Stimulated activated CD4-positive, alpha-beta T cell treated with anti-CD3 and anti-CD28 coated beads, Interleukin-12 subunit alpha, Interleukin-12 subunit beta, amount 100 ng/mL, for 4 hours (primary cell): ENCODE measurements at regions not wholly inside any gene's neighbourhood (a gene's known extent, or its start where the extent isn't known, plus 50 kb on each side); places are given as distances from the start of the nearest gene placed in this dataset.

Experiments
- DNase-seq: peaks from one replicate; pipeline ENCODE4 v3.0.0-alpha.2; 2020

DNA sequence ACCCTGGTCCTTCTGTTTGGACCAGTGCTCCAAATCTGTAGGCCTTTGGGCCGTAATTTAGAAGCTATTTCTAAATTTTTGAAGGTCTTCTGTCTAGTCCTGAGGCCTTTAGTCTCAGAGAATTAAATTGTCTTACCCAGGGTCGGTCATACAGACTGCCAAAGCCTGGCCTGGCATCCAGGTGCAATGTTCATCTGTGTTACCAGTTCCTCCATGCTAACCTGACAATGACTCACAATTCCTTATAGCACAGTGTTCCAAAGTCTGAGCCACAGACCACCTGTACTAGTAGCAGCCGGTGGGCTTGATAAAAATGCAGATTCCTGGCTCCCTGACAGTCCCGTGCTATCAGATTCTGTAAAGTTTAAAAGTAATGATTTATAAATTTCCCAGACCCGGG, 77.7 kb upstream of the MAP4K3 start:
- DNase-seq, result no peak

DNA sequence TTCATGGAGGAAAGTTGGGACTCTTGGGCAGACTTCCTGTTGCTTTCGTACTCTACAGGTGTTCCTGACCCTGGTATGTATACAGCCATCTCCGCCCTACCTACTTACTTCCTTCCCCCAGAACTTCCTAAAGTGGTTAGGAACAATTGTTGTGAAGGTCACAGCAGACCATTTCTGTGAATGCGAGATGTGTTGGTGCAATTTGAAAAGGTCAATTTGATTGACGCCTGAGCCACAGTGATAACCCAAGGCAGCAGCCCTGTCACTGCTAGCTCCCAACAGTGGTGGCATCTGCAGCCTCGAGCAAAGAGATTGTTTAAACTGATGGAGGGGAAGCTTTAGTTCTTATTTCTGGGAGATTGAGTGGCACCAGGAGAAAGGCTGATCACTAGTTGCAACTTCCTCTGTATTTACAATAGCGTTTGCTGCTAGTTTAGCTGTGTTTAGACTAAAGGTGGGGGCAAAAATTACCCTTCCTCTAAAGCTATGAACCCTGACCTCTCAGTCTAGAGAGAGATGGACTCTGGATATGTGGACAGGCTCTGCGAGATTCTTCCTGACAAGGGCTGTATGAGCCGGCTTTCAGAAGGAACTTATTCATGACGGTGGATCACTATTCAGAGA, 78.3 kb upstream of the MAP4K3 start:
- no peak for DNase-seq

DNA sequence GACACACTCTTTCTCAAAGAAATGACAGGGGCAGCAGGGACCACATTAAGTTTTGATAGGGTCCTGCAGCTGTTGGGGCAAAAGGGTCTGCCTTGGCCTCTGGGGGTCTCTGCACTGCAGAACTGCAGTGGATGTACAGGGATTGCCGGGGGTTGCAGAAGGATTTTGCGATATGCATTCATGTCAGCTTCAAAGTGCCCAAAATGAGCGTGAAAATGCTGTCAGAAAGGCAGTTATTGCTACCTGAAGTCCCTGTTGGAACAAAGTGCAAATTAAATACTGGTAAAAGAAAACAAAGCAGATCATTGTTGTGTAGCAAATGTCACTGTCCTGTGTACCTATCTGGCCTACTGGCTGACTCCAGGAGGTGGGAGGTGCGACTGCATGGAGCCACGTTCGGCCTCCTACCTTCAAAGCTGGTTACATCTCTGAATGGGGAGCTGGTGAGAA, 78.8 kb upstream of the MAP4K3 start:
- no peak for DNase-seq

DNA sequence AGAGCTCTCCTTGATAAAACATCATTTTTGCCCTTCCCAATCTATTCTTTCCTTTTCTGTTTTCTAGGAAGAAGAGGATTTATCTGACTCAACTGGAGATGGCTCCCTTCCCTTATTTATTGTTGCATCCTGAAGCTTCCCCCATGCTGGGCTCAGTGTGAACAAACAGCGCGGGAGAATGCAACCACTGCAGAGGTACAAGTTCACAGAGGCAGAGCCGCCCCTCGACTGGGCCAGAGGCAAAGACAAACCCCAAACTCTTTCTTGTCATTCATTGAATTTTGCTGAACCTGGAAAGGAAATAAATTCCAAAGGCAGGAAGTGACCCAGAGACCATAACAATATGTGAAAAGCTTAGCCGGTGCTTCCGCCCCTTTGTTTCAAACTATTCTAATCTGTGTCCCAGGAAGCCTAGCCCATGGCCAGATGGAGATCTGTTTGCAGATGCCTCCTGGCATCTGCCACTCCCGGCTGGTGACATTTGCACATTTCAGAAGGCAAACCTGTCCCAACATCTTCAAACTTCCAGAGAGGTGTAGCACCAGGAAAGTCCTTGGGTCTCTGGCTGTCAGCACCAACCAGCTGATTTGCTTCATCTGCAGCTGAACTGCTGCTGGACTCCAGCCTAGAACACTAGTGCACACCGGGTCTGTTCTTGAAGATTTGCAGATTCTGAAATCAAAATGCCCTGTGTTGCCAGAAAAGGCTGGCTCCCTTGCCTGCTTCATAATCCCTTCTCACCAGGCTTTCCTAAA, 79.4 kb upstream of the MAP4K3 start:
- no peak for DNase-seq

DNA sequence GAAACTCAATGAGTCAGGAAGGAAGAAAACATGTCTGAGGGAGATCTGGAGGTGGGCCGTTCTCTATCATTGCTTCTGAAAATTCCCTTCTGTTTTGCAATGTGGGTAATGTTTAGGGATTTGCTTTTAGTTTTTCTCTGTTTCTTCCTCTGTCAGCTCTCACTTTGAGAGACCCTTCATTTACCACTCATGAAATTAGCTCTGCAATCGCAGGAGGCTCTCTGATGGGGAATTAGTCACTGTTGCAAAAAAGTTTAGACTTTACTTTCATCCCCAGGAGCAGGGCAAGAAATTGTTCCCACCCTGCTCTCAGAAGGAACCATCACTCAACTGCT, 80.0 kb upstream of the MAP4K3 start:
- DNase-seq, result no peak

DNA sequence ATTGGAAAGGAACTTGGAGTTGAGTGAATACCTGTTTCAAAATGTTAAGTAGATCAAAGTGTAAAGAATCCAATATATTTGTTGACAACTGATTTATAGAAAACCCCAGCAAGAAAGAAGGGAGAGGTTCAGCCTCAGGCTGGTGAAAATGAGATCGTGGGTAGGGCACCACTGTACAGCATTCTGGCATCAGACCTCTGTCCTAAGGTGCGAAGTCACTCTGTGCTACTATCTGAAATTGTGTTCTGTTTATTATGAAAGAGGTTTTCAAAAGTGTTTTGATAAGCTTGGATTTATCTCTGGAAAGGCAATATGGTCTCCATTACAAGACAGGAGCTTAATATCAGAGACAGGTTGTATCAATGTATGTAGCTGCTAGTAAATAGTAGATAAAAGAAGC, 80.5 kb upstream of the MAP4K3 start:
- DNase-seq, result no peak

DNA sequence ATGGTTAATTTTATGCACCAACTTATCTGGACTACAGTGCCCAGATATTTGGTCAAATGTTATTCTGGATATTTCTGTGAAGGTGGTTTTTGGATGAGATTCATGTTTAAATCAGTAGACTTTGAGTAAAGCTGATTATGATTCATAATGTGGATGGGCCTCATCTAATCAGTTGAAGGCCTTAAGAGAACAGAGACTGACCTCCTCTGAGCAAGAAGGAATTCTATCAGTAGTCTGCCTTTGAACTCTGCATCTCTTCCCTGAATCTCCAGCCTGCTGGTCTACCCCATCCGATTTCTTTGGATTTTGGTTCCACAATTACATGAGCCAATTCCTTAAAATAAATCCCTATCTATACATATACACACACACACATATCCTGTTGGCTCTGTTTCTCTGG, 82.8 kb upstream of the MAP4K3 start:
- DNase-seq, result no peak

DNA sequence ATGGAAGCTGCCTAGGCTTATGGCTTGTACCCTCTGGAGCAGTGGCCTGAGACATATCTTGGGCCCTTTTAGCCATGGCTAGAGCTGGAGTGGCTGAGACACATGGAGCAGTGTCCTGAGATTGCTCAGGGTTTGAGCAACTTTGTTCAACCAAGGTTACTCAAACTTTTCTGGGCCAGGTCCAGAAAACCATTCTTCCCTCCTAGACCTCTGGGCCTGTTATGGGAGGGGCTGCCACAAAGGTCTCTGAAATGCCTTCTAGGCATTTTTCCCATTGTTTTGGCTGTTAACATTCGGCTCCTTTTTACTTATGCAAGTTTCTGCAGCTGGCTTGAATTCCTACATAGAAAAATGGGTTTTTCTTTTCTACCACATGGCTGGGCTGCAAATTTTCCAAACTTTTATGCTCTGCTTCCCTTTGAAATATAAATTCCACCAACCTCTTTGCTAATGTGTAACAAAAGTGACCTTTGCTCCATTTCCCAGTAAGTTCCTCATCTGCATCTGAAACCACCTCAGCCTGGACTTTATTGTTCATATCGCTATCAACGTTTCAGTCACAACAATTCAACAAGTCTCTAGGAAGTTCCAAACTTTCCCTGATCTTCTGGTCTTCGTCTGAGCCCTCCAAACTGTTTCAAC, 84.9 kb upstream of the MAP4K3 start:
- DNase-seq, result no peak

DNA sequence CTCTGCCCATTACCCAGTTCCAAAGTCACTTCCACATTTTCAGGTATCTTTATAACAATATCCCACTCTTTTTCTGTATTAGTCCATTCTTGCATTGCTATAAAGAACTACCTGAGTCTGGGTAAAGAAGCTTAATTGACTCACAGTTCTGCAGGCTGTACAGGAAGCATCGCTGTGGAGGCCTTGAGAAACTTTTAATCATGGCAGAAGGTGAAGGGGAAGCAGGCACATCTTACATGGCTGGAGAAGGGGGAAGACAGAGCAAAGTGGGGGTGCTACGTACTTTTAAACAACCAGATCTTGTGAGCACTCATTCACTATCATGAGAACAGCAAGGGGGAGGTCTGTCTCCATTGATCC, 85.4 kb upstream of the MAP4K3 start:
- no peak for DNase-seq

DNA sequence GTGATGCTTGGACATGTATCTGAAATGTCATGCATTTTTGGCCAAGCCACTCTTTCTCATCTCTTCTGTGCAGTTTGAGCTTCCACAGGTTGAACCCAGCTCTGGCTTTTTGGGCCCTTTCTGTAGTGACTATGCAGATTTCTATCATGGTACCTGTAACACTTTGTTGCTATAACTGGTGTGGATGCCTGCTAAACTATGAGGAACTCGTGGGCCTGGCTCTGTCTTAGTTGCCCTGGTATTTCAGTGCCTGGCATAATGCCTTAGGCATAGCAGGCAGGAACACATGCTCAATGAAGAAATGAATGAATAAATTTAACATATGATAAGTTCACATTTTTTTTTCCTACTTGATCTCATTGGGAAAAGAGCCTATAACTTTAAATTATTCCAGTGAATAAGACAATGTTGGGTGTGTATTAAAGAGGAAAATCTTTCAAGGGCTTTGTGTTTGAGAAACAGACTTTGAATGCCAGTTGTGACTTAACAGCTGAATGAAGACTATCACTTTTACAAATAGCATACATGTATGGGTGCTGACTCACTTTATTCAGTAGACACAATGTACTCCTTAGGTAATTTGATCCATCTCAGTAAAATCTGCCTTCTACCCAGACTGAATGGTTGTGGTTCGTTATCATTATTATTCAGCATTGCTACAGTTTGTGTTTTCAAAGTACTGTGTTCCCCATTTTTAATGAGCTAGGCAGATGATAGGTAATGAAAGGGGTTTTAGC, 86.4 kb upstream of the MAP4K3 start:
- no peak for DNase-seq

DNA sequence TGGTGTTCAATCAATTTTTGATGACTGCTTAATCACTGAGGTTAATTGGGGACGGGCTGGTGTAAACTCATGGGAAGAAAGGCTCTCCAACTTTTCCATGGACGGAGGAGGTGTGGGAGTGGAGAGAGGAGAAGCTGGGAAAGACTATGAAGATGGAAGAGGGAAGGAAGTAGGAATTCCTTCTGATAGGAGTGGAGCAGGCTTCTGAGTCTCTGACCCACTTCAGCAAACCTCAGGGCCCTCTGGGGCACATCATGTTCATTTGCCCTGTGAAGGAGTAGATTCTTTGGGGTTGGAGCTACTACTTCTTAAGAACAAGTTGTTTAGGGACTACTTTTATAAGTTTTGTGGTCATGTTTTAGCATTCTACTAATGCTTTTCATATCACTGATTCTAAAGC, 87.0 kb upstream of the MAP4K3 start:
- no peak for DNase-seq

DNA sequence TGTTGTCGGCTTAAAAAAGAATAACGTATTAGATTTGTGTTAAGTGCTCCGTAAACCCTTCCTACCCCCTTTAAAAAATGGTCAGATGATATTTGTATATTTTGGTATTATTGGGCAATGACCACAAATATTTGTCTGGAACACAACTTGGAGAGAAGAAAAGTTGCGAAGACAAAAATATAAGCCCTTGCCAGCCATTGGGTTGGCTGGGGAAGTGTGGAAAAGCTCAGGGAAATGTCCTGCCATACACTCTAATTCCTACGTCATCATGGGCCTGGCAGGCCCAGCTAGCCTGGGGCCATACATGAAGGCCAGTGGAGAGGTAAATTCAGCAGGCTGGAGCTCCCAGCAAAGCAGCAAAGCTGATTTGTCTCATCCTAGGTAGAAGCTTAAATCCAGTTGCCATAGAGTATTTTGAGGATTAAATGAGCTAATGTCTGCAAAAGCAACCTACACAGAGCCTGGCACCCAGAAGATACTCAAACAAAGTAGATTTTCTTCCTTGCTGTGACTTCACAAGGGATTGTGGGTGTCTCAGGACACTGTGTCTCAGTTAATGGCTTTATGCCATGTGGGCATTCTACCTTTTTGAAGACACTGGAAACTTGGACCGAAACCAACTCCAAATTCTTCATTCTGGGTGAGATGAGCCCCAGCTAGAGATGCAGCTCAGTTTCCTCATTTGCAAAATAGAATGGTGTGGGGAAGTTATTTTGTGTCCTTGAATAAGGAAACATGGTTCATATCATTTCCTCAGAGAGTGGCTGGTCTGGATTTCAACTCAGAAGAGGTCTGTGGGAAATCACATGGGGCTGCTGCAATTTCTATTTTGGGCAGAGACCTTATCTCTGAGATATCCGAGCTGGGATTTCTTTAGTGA, 87.9 kb upstream of the MAP4K3 start:
- no peak for DNase-seq

DNA sequence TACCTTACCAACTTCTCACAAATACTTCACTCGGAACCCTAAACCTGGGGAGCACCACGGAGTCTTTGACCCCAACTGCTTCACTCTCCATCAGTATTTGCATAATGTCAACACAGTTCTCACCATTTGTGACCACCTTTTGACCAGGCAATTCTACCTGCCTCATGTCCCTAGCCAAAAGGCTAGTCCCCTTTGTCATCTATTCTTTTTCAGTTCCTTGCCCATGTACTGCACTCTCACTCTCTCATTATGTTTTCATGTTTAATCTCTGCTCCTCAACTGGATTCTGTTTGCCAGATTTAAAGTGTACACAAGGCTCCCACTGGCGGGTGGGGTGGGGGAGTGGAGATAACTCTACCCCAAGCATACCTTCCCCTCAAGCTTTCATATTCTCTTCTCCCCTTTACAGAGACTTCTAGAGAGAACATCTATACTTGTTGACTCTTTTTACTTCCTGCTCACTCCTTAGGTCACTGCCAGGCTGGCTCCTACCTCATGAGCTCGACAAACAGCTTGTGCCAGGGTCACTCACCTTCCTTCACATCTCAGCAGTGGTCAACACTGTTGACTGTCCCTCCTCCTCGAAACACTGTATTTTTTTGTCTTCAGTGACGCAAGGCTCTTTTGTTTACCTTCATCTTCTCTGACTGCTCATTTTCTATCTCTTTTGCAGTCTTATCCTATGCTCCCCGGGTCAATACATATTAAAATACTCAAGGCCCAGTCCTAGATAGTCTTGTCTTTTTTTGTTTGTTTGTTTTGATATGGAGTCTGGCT, 88.7 kb upstream of the MAP4K3 start:
- no peak for DNase-seq

DNA sequence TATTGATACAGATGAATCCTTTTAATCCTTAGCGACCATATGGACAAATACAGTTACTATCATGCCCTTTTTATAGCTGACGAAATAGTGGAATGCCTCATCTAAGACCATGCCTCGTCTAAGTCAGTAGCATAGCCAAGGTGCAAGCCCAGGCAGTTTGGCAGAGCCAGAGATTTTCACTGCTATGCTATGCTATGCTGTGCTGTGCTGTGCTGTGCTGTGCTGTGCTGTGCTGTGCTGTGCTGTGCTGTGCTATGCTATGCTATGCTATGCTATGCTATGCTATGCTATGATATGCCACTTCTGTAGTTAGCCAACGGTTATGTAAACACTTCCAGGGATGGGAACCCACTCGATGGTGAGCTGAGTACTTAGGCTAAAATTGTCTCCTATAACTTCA, 91.6 kb upstream of the MAP4K3 start:
- DNase-seq, result no peak

DNA sequence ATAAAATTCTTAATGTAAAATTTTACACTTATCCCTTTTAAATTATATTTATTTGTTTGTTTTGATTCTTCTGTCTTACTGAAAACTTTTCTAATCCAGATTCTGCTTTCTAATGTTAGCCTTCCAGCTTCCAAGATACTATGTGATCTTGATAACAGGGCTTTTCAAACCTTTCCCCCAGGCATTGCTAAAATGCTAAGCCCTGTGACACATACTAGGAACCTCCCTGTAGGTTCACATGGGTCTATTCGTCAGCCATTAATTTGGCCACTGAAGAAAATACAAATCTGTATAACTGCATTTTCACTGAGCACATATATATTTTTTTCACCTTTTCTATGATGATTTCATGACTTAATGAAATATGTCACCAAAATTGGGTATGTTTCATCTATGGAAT, 92.8 kb upstream of the MAP4K3 start:
- DNase-seq, result no peak

DNA sequence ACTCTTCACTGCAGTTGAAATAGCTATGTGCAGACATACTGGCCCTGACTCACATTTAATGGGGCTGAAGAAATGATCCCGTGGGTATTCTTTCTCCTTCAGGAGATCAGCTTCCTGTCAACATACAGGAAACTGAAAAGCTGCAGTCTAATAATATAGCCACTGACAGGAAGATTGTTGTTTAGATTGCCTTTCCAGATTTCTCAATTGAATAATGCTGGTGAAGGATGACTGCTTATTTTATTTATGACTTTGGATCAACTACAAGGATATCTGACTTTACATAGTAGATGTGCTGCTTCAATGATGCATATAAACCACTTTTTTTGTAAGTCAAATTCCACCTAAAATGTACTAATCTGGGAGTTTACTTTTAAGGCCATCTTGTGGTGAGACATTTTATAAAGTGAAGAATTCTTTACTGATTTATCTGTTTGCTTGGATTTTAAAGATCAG, 93.4 kb upstream of the MAP4K3 start:
- DNase-seq, result no peak

DNA sequence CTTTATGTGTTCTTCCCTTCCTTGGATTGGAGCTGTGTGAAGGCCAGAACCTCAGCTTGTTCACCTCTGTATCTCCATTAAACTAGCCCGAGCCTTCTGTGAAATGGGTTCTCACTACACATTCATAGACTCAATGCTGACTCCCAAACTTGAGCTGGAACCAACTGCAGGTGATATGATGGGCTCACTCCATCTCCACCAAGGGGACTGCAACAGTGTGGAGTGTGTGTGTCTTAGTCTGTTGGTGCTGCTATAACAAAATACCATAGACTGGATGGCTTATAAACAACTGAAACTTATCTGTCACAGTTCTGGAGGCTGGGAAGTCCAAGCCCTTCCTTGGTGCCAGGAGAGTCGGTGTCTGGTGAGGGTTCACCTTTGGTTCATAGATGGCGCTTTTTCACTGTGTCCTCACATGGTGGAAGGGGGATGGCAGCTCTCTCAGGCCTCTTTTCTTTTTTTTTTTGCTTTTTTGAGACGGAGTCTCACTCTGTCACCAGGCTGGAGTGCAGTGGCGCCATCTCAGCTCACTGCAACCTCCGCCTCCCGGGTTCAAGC, 94.2 kb upstream of the MAP4K3 start:
- no peak for DNase-seq

DNA sequence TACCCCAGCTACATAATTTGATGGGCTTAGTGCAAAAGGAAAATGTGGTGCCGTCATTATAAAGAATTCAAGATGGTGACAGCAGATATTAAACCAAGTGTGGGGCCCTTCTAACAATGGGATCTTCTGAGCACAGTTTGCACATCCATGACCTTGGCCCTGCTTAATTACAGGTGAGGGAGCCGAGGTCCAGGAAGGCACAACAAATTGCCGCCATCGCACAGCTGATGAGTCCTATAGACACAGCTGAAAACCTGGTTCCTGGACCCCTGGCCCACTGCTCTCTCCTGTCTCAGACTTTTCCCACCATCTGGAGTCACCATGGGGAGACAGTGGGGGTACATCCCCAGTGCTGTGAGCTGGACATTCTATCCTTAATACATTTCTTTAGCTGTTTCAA, 95.8 kb upstream of the MAP4K3 start:
- no peak for DNase-seq

DNA sequence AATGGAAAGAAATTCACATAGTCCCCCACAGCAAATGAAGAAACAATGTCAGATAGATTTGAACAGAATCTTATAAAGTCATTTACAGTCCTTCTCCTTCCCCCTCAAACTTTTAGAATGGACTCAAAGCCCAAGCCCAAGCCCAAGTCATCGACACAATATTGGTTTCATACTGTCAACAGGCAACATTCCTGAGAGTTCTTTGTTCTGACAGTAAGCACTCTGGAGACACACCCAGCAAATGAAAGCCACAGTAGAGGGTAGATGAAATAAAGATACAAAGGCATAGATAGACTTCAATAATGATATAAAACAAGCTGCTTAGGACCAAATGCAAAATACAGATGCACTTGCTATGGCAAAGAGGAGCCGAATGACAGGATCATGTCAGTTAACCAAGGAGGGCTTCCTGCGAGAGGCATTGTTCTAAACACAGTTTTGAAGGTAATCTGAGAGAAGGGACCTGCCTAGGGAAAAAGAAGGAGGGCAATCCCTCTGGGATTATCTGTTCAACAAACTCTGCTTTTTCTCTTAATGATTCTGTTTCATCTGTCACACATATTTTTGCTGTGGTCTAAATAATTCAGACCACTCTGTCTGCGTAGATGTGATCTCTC, 97.1 kb upstream of the MAP4K3 start:
- no peak for DNase-seq

DNA sequence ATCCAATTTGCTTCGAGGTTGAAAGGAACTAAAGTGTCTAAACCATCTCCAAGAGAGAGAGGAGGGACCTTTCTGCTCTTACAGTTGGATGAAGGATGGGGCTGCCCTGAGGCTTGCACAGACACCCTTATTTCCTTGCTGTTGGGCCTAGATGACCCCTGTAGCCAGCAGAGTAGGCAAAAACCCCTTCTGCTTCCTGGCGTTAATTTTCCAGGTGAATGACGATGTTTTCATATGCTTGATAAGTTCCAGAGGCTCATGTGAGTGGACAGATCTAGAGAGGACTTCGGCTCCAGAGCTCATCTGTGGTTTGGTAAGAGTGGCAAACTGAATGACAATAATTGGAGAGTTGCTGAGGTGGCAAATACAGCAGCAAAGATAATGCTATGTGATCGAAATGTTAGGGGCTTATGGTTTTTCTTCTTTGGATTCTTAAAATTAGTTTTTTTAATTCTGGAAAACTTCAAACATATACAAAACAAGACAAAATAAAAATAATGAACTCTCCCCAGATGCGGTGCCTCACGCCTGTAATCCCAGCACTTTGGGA, 98.6 kb upstream of the MAP4K3 start:
- no peak for DNase-seq

DNA sequence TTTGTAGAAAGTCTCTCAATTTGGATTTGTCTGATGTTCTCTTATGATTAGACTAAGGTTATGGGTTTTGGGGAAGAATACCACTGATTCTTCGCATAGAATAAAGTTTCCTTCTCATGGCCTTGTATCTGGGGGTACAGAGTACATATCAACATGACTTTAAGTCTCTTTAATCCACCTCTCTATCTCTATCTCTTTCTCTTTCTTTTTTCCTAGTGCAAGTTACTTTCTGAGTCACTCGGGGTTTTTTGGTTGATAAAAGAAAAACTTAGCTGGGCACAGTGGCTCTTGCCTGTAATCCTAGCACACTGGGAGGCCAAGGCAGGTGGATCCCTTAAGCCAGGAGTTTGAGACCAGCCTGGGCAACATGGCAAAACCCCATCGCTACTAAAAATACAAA, 100.1 kb upstream of the MAP4K3 start:
- DNase-seq, result no peak
